ACHN (cell line): ENCODE measurements at regions not wholly inside any gene's neighbourhood (a gene's known extent, or its start where the extent isn't known, plus 50 kb on each side); places are given as distances from the start of the nearest gene placed in this dataset.
"Not testable (repeated sequence)": the region's sequence is repeated elsewhere in the genome, so short reads cannot be mapped to it uniquely, and the experiment has no call there.

Source experiments
- DNase-seq: peaks from one replicate; pipeline ENCODE4 v3.0.0-alpha.2; 2015
- in situ Hi-C: cut with HindIII; loops from 2 replicates; pipeline ENCODE4 v1.10.0; 2017; ENCODE audit warnings: low sequenced_read_pairs, low pct_ligation_motif_present, low pct_unique_long_range_greater_than_20kb

- no peak for DNase-seq
- in situ Hi-C loops = no loop called here
Measured at GRCh38 chr6:68007717-68008116, 627.4 kb upstream of the ADGRB3 start.

- no peak for DNase-seq
- in situ Hi-C loops = no loop called here
Measured at GRCh38 chr6:67986694-67987232, 648.3 kb upstream of the ADGRB3 start.

- no peak for DNase-seq
- in situ Hi-C loops = no loop called here
Measured at GRCh38 chr6:67976486-67976885, 658.6 kb upstream of the ADGRB3 start.

- in situ Hi-C loops = no loop called here
- DNase-seq = no peak
Measured at GRCh38 chr6:67974931-67975330, 660.2 kb upstream of the ADGRB3 start.

GRCh38 chr6:67971812-67972211, 663.3 kb upstream of the ADGRB3 start:
- in situ Hi-C loops = no loop called here

GRCh38 chr6:67966830-67967229, 668.3 kb upstream of the ADGRB3 start:
- no peak for DNase-seq
- in situ Hi-C loops = no loop called here

More at GRCh38 chr6:67971812-67972211, 663.3 kb upstream of the ADGRB3 start:
- DNase-seq = no peak

- DNase-seq = no peak
- in situ Hi-C loops = no loop called here
Measured at GRCh38 chr6:67956352-67956751, 678.7 kb upstream of the ADGRB3 start.

- in situ Hi-C loops = no loop called here
- no peak for DNase-seq
Measured at GRCh38 chr6:67952948-67953347, 682.1 kb upstream of the ADGRB3 start.

- no peak for DNase-seq
Measured at GRCh38 chr6:67952121-67952520, 683.0 kb upstream of the ADGRB3 start.

GRCh38 chr6:67947762-67948161, 687.3 kb upstream of the ADGRB3 start:
- DNase-seq = not testable (repeated sequence)

More at GRCh38 chr6:67952121-67952520, 683.0 kb upstream of the ADGRB3 start:
- in situ Hi-C loops = no loop called here

GRCh38 chr6:67935976-67936477, 699.1 kb upstream of the ADGRB3 start:
- no peak for DNase-seq
- in situ Hi-C loops = no loop called here

More at GRCh38 chr6:67947762-67948161, 687.3 kb upstream of the ADGRB3 start:
- in situ Hi-C loops = not testable (repeated sequence)

GRCh38 chr6:67933278-67933677, 701.8 kb upstream of the ADGRB3 start:
- peak; percentile 12 for DNase-seq

GRCh38 chr6:67922588-67922987, 712.5 kb upstream of the ADGRB3 start:
- in situ Hi-C loops = not testable (repeated sequence)

More at GRCh38 chr6:67933278-67933677, 701.8 kb upstream of the ADGRB3 start:
- in situ Hi-C loops = no loop called here

GRCh38 chr6:67920040-67920439, 715.0 kb upstream of the ADGRB3 start:
- DNase-seq, in situ Hi-C loops: not testable (repeated sequence)

More at GRCh38 chr6:67922588-67922987, 712.5 kb upstream of the ADGRB3 start:
- DNase-seq = not testable (repeated sequence)

GRCh38 chr6:67916399-67916798, 718.7 kb upstream of the ADGRB3 start:
- in situ Hi-C loops = no loop called here
- no peak for DNase-seq

- in situ Hi-C loops = no loop called here
- no peak for DNase-seq
Measured at GRCh38 chr6:67914419-67914818, 720.7 kb upstream of the ADGRB3 start.

- in situ Hi-C loops = no loop called here
- no peak for DNase-seq
Measured at GRCh38 chr6:67909354-67909753, 725.7 kb upstream of the ADGRB3 start.

- in situ Hi-C loops = no loop called here
- no peak for DNase-seq
Measured at GRCh38 chr6:67908379-67908778, 726.7 kb upstream of the ADGRB3 start.

- DNase-seq, in situ Hi-C loops: not testable (repeated sequence)
Measured at GRCh38 chr6:67904735-67905134, 730.3 kb upstream of the ADGRB3 start.

- no peak for DNase-seq
- in situ Hi-C loops = no loop called here
Measured at GRCh38 chr6:67898875-67899274, 736.2 kb upstream of the ADGRB3 start.
